ENCODE measurements at regions not wholly inside any gene's neighbourhood (a gene's known extent, or its start where the extent isn't known, plus 50 kb on each side); places are given as distances from the start of the nearest gene placed in this dataset.

- TF ChIP-seq CTCF (conservative IDR thresholded peaks at IDR 0.05): no peak
- no peaks in the 10 kb centered on the region for H3K27me3 Mint-ChIP-seq
- H3K27ac Mint-ChIP-seq: no peak overlapping the region
- no peak for DNase-seq (ENCODE audit: extremely low spot score, unreplicated experiment)
- H3K4me3 Mint-ChIP-seq: peak overlapping the region; percentile 75
- H3K4me1 Mint-ChIP-seq (ENCODE audit: unreplicated experiment): peaks cover 36% of the 10 kb centered on the region
- H3K9me3 Mint-ChIP-seq: no peaks in the 10 kb centered on the region
- no peaks in the 10 kb centered on the region for H3K36me3 Mint-ChIP-seq
Measured at GRCh38 chr21:16309250-16309971, 579.6 kb downstream of the USP25 start.

- peaks cover 40% of the 10 kb centered on the region for H3K4me1 Mint-ChIP-seq (ENCODE audit: unreplicated experiment)
- H3K36me3 Mint-ChIP-seq: no peaks in the 10 kb centered on the region
- no peak overlapping the region for H3K27ac Mint-ChIP-seq
- TF ChIP-seq CTCF (conservative IDR thresholded peaks at IDR 0.05): no peak
- no peak for DNase-seq (ENCODE audit: extremely low spot score, unreplicated experiment)
- H3K27me3 Mint-ChIP-seq: no peaks in the 10 kb centered on the region
- peak overlapping the region; percentile 14 for H3K4me3 Mint-ChIP-seq
- H3K9me3 Mint-ChIP-seq: no peaks in the 10 kb centered on the region
Measured at GRCh38 chr21:16310176-16310575, 580.4 kb downstream of the USP25 start.

GRCh38 chr21:16311229-16311628, 581.4 kb downstream of the USP25 start:
- Mint-ChIP-seq H3K36me3 (no peaks in the 10 kb centered on the region), H3K9me3 (no peaks in the 10 kb centered on the region), H3K4me3 (no peak overlapping the region), H3K27ac (no peak overlapping the region), H3K4me1 (ENCODE audit: unreplicated experiment) (peaks cover 37% of the 10 kb centered on the region), H3K27me3 (no peaks in the 10 kb centered on the region)
- no peak for DNase-seq (ENCODE audit: extremely low spot score, unreplicated experiment)
- no peak for TF ChIP-seq CTCF (conservative IDR thresholded peaks at IDR 0.05)

GRCh38 chr21:16312321-16312720, 582.5 kb downstream of the USP25 start:
- no peak for TF ChIP-seq CTCF (conservative IDR thresholded peaks at IDR 0.05)
- Mint-ChIP-seq H3K4me1 (ENCODE audit: unreplicated experiment) (peaks cover 42% of the 10 kb centered on the region), H3K27me3 (no peaks in the 10 kb centered on the region), H3K36me3 (no peaks in the 10 kb centered on the region), H3K4me3 (no peak overlapping the region), H3K9me3 (no peaks in the 10 kb centered on the region), H3K27ac (peak overlapping the region; percentile 2)
- DNase-seq (ENCODE audit: extremely low spot score, unreplicated experiment): no peak

GRCh38 chr21:16315223-16315622, 585.4 kb downstream of the USP25 start:
- Mint-ChIP-seq H3K27ac (no peak overlapping the region), H3K4me3 (no peak overlapping the region), H3K9me3 (peaks cover 10% of the 10 kb centered on the region), H3K4me1 (ENCODE audit: unreplicated experiment) (peaks cover 46% of the 10 kb centered on the region), H3K36me3 (peaks cover 8% of the 10 kb centered on the region), H3K27me3 (no peaks in the 10 kb centered on the region)
- TF ChIP-seq CTCF (conservative IDR thresholded peaks at IDR 0.05): no peak
- DNase-seq (ENCODE audit: extremely low spot score, unreplicated experiment): no peak

Data from type B pancreatic cell (in vitro differentiated cells).